ENCODE measurements at regions not wholly inside any gene's neighbourhood (a gene's known extent, or its start where the extent isn't known, plus 50 kb on each side); places are given as distances from the start of the nearest gene placed in this dataset.

GRCh38 chr1:58307431-58307830 lies 239.1 kb downstream of the OMA1 start:
- TF ChIP-seq CTCF (conservative IDR thresholded peaks at IDR 0.05) (no peak), EZH2 (IDR thresholded peaks at IDR 0.05; ENCODE audit: low read depth) (no peak)

All from PC-9 (cell line).